SK-N-SH (cell line): ENCODE measurements at regions not wholly inside any gene's neighbourhood (a gene's known extent, or its start where the extent isn't known, plus 50 kb on each side); places are given as distances from the start of the nearest gene placed in this dataset.

Experiments used
- CTCF ChIP-seq: fragments of 200-600 bp; sonication (generic); IDR thresholded peaks from 2 replicates; pipeline ENCODE4 v1.6.1; 2017; ENCODE audit warnings: antibody characterized with exemption, mild to moderate bottlenecking, moderate library complexity
- EP300 ChIP-seq, 2 experiments: IDR thresholded peaks; 2 replicates each; pipeline versions ENCODE4 v1.4.0 to v1.6.1; 2012; ENCODE audit warnings: borderline replicate concordance in 1 of 2, low read depth in 1 of 2, low read length in 1 of 2
- PBX3 ChIP-seq: IDR thresholded peaks from 2 replicates; pipeline ENCODE4; 2012
- RCOR1 ChIP-seq: fragments of 150-350 bp; IDR thresholded peaks from 2 replicates; pipeline ENCODE4 v1.6.1; 2017; ENCODE audit warnings: antibody characterized with exemption, low read length
- SIN3A ChIP-seq: IDR thresholded peaks from 2 replicates; pipeline ENCODE4 v1.6.1; 2012; ENCODE audit warnings: low read depth, mild to moderate bottlenecking, low read length, moderate library complexity, borderline replicate concordance
- USF2 ChIP-seq: fragments of 150-350 bp; IDR thresholded peaks from 2 replicates; pipeline ENCODE4 v1.6.1; 2017; ENCODE audit warnings: antibody characterized with exemption, low read length, low read depth, borderline replicate concordance

GRCh38 chr1:204777591-204777990 lies 92.1 kb upstream of the LRRN2 start:
- TF ChIP-seq CTCF (no peak), EP300 (IDR thresholded peaks at IDR 0.05; ENCODE audit: borderline replicate concordance in 1 of 2, low read depth in 1 of 2, low read length in 1 of 2) (no peak), USF2 (no peak), PBX3 (no peak), SIN3A (no peak), RCOR1 (no peak)
